ENCODE measurements at regions not wholly inside any gene's neighbourhood (a gene's known extent, or its start where the extent isn't known, plus 50 kb on each side); places are given as distances from the start of the nearest gene placed in this dataset.

- no peak for DNase-seq
Observed at GRCh38 chr4:96841801-96842200, 1001.9 kb downstream of the PDHA2 start.

GRCh38 chr4:96844858-96845490 is 1005.1 kb downstream of the PDHA2 start:
- no peak for DNase-seq

GRCh38 chr4:96845819-96846218 is 1005.9 kb downstream of the PDHA2 start:
- DNase-seq = no peak

GRCh38 chr4:96874657-96875056 is 1034.8 kb downstream of the PDHA2 start:
- DNase-seq = no peak

- no peak for DNase-seq
Observed at GRCh38 chr4:96879527-96879926, 1039.6 kb downstream of the PDHA2 start.

GRCh38 chr4:96887857-96888256 is 1048.0 kb downstream of the PDHA2 start:
- DNase-seq = no peak

GRCh38 chr4:96894621-96895020 is 1054.7 kb downstream of the PDHA2 start:
- DNase-seq = no peak

DNA sequence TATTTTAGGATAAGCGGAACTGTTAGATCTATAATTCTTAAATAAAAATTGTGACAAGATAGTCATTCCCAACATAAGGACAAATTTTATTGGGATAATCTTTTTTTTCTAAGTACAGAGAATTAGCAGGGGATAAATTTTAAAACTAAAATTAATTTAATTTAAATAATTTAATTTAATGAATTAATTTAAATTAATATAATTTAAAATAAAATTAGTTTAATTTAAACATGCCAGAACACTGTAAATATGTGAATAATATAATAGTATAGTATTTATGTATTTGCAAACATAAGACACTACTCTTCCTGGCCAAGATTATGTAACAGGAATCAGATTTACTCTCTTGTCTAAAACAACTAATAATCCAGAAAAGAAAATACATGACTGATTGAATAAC is 1055.9 kb downstream of the PDHA2 start:
- DNase-seq = no peak

- DNase-seq = peak; percentile 26
Observed at GRCh38 chr4:96912716-96913115, 1072.8 kb downstream of the PDHA2 start.

DNA sequence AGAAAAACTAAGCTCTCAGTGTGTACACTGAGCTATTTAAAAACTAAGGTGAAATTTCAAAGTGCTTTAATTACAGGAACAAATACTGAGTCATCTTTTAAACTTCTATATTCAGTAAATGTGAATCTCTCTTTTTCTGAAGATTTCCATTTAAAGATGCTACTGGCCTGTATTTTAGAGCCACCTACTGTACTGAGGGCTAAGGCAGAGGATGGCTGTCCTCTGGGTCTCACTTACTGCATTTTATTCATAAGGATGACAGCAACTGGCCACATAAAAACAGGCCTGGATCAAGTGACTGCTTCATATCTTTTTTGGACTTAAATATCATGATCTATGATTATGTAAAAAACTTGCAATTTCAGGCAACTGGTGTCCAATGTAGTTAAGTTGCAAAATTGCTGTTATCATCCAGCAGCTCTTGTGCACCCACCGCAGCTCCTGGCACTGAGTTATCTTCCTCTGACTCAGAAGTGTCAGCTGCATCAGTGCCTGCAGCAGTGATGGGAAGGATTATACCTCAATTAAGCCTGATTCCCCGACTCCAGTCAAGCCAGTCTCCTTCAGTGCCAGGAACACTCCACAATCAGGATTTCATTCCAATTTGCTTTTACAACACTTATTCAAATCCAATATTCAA is 1073.7 kb downstream of the PDHA2 start:
- peak; percentile 45 for DNase-seq

DNA sequence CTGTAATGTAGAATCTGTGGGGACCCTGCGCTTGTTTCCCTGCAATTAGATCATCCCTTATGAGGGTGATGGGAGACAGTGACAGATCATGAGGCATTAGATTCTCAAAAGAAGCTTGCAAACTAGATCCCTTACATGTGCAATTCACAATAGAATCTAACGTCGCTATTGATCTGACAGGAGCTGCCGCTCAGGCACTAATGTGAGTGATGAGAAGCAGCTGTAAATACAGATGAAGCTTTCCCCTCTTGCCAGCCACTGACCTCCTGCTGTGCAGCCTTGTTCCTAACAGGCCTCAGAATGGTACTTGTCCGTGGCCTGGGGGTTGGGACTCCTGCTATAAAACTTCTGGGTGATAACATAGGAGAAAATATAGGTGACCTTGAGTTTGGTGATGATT is 1076.8 kb downstream of the PDHA2 start:
- DNase-seq = peak; percentile 9

GRCh38 chr4:96936886-96937285 is 1097.0 kb downstream of the PDHA2 start:
- DNase-seq = no peak

DNA sequence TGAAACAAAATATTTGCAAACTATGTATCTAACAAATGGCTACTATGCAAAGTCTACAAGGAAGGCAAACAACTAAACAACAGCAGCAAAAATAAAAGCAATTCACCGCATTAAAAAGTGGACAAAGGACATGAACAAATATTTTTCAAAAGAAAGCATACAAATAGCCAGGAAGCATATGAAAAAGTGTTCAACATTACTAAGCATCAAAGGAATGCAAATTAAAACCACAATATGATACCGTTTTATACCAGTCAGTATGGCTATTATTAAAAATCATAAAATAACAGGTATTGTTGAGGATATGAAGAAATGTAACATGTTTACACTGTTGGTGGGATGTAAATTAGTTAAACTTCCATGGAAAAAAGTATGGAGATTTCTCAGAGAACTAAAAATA is 1106.7 kb downstream of the PDHA2 start:
- no peak for DNase-seq

- no peak for DNase-seq
Observed at GRCh38 chr4:96952610-96953009, 1112.7 kb downstream of the PDHA2 start.

- DNase-seq = no peak
Observed at GRCh38 chr4:96955226-96955625, 1115.3 kb downstream of the PDHA2 start.

GRCh38 chr4:96955691-96956090 is 1115.8 kb downstream of the PDHA2 start:
- DNase-seq = no peak

DNA sequence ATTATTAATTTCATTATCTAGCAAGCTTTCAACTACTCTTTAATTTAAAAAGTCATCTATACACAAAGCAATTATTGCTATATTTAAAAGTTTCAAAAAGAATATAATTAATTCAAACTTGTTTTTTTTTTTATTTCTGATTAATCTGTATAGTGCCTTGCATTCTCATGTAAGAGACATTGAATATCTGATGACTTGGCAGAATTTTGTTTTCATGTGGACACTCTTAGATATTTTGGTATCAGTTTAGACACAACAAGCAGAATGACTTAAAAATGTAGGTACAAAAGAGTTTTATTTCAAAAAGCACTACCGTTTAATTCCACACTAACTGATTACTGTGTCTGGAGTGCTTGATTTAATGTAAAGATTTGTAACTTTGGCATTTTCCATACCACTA is 1129.6 kb downstream of the PDHA2 start:
- DNase-seq = no peak

GRCh38 chr4:96972920-96973319 is 1133.0 kb downstream of the PDHA2 start:
- no peak for DNase-seq

GRCh38 chr4:96974295-96974694 is 1134.4 kb downstream of the PDHA2 start:
- DNase-seq = no peak

- DNase-seq = no peak
Observed at GRCh38 chr4:96983830-96984229, 1143.9 kb downstream of the PDHA2 start.

DNA sequence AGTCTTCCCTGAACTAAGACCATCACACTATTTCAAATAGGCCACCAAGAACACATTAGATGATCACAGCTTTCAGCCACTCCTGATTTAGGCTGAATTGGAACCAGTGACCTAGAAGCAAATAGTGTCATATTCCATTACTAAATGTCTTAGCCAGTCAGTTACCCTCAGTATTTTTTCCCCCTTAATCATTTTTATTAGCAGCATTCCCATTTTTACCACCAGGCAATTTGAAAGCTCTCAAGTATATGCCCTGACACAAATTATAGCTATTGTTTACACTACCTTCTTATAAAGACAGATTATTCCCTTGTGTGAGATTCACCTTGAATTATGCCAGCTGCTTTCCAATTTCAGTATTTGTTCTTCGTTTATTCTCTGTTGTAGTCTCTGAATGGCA is 1146.9 kb downstream of the PDHA2 start:
- DNase-seq = no peak

- no peak for DNase-seq
Observed at GRCh38 chr4:96991083-96991482, 1151.2 kb downstream of the PDHA2 start.

DNA sequence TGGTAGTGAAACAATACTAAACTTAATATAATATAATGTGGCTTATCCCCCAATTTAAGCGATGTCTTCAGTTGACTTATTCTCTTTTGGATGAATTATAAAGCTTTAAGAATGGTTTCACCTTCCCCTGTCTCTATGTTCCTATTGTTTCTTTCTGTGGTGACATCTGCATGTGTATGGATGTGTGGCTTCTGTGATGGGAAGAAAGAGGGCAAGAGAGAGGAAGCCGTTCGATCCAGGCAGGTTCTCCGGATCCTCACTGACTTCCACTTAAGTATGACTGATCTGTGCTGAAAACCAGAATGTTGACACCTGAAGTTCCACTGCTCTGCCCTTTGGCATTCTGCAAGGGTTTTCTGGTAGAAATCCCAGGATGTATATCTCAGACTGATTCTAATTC is 1150.8 kb downstream of the STPG2 start:
- no peak for DNase-seq

DNA sequence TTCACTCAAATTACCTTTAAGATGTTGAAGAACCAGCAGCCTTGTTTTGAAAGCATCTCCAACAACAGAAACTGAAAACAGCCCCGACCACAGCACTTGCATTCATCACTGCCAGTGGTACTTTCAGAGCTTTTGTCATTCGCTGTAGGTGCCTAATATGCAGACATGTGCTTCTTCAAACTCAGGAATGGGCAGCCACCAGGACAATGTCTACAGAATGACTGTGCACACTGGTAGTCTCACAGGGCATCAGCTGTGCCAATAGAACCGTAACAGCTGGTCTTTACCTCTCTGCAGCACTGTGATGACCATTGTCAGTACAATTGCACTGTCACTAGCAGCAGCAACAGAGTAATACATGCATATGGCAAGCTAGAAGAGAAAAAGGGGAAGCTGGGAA is 1149.7 kb downstream of the STPG2 start:
- DNase-seq = peak; percentile 46

GRCh38 chr4:97003715-97004114 is 1139.6 kb downstream of the STPG2 start:
- no peak for DNase-seq

All from retina (tissue), 1 donor.